Mesendoderm (in vitro differentiated cells): ENCODE measurements at regions not wholly inside any gene's neighbourhood (a gene's known extent, or its start where the extent isn't known, plus 50 kb on each side); places are given as distances from the start of the nearest gene placed in this dataset.

Experiments used
- DNase-seq: peaks from one replicate; pipeline ENCODE4 v3.0.0; 2013
- H2AK5ac ChIP-seq: 2 replicates; pipeline ENCODE4 v1.6.1; 2013; ENCODE audit warnings: low read length, inconsistent platforms
- H2BK120ac ChIP-seq: 2 replicates; pipeline ENCODE4 v1.6.1; 2013; ENCODE audit warnings: low read depth, mild to moderate bottlenecking, low read length, moderate library complexity, mixed read lengths
- H2BK15ac ChIP-seq: replicated peaks from 2 replicates; pipeline ENCODE4 v1.6.1; 2013; ENCODE audit warnings: low read depth, mild to moderate bottlenecking, moderate library complexity
- H2BK5ac ChIP-seq: 2 replicates; pipeline ENCODE4 v1.6.1; 2013; ENCODE audit warnings: low read length, inconsistent platforms
- H3K18ac ChIP-seq: 2 replicates; pipeline ENCODE4 v1.6.1; 2013; ENCODE audit warnings: mild to moderate bottlenecking, low read length, mixed read lengths
- H3K23ac ChIP-seq: one replicate; pipeline ENCODE4 v1.6.1; 2013; ENCODE audit warnings: low read length
- H3K27ac ChIP-seq: 2 replicates; pipeline ENCODE4 v1.5.1; 2013; ENCODE audit warnings: low read depth, mild to moderate bottlenecking, inconsistent platforms, low read length, moderate library complexity
- H3K27me3 ChIP-seq: 2 replicates; pipeline ENCODE4 v1.6.1; 2013; ENCODE audit warnings: low read length, control low read depth, mild to moderate bottlenecking, inconsistent platforms; ENCODE audit not compliant: insufficient read depth, poor library complexity
- H3K36me3 ChIP-seq: 2 replicates; pipeline ENCODE4 v1.6.1; 2013; ENCODE audit warnings: low read length, inconsistent platforms; ENCODE audit not compliant: control insufficient read depth, insufficient read depth
- H3K4ac ChIP-seq: one replicate; pipeline ENCODE4 v1.6.1; 2013; ENCODE audit warnings: low read depth, mild to moderate bottlenecking, low read length, moderate library complexity
- H3K4me1 ChIP-seq: 2 replicates; pipeline ENCODE4 v1.6.1; 2013; ENCODE audit warnings: low read depth, low read length, inconsistent platforms; ENCODE audit not compliant: control insufficient read depth
- H3K4me2 ChIP-seq: 2 replicates; pipeline ENCODE4 v1.6.1; 2013; ENCODE audit warnings: low read length
- H3K4me3 ChIP-seq: 2 replicates; pipeline ENCODE4 v1.5.1; 2013; ENCODE audit warnings: mild to moderate bottlenecking, low read length
- H3K56ac ChIP-seq: one replicate; pipeline ENCODE4 v1.6.1; 2013; ENCODE audit warnings: low read length
- H3K79me1 ChIP-seq: 2 replicates; pipeline ENCODE4 v1.6.1; 2013; ENCODE audit warnings: low read length, inconsistent platforms
- H3K79me2 ChIP-seq: 2 replicates; pipeline ENCODE4 v1.6.1; 2013; ENCODE audit warnings: mild to moderate bottlenecking, low read length; ENCODE audit not compliant: control insufficient read depth, insufficient read depth
- H3K9ac ChIP-seq: 2 replicates; pipeline ENCODE4 v1.6.1; 2013; ENCODE audit warnings: low read length, inconsistent platforms
- H4K5ac ChIP-seq: one replicate; pipeline ENCODE4 v1.6.1; 2013; ENCODE audit warnings: low read length
- H4K8ac ChIP-seq: one replicate; pipeline ENCODE4 v1.6.1; 2013; ENCODE audit warnings: low read depth, mild to moderate bottlenecking, control low read depth, low read length, moderate library complexity
- WGBS: extraction: QIAGEN DNeasy Blood & Tissue Kit; methylation state at CpG from one replicate; pipeline ENCODE4 v1.1.7; 2013; ENCODE audit warnings: low lambda C conversion rate, missing lambda C conversion rate; ENCODE audit not compliant: insufficient coverage; ENCODE audit errors: extremely low coverage; 5-methylcytosine and 5-hydroxymethylcytosine counted together

DNA sequence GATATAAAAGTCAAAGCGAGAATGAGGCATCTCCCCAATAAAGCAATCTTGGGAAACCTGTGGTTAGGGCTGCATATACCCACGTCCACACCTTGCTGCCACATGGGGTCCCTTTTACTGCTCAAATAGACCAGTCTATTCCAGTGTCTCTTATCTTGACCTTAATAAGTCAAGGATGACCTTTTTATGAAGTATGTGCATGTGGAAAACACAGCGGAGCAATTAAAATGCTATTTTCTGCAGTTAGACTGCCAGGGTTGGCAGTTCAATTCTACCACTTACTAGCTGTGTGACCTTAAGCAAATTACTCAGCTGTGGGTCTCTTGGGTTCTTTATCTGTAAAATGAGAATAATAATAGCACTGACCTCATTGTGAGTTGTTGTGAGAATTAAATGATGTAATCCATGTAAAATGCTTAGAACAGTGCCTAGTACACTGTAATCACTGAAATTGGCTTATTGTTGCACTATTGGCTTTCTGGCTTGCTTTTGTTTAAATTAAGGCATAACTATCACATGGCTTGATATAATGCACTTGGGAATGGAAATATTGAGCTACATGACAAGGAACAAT is 67.8 kb upstream of the HSPB3 start:
- WGBS: no CpG with 5 or more reads among the region's 3 CpGs
- Histone ChIP-seq H2BK120ac (no peak overlapping the region), H3K4me3 (no peak overlapping the region), H3K79me1 (no peaks in the 10 kb centered on the region), H3K36me3 (no peaks in the 10 kb centered on the region), H3K4ac (no peak overlapping the region), H4K8ac (no peak overlapping the region), H3K27ac (no peak overlapping the region), H3K4me1 (no peaks in the 10 kb centered on the region), H3K4me2 (no peak overlapping the region), H4K5ac (no peak overlapping the region), H3K27me3 (no peaks in the 10 kb centered on the region), H3K9ac (no peak overlapping the region), H3K23ac (no peak overlapping the region), H3K79me2 (no peaks in the 10 kb centered on the region), H2BK15ac (no peak overlapping the region), H3K56ac (no peak overlapping the region), H3K18ac (no peak overlapping the region), H2AK5ac (no peak overlapping the region), H2BK5ac (no peak overlapping the region)
- DNase-seq: no peak

- no peak overlapping the region for H3K56ac ChIP-seq
- no peaks in the 10 kb centered on the region for H3K79me2 ChIP-seq
- no peak overlapping the region for H3K23ac ChIP-seq
- no peak overlapping the region for H3K27ac ChIP-seq
- no CpG with 5 or more reads among the region's 4 CpGs for WGBS
- H3K18ac ChIP-seq: no peak overlapping the region
- H2BK15ac ChIP-seq: no peak overlapping the region
- no peak overlapping the region for H2AK5ac ChIP-seq
- no peak overlapping the region for H3K4ac ChIP-seq
- no peaks in the 10 kb centered on the region for H3K4me1 ChIP-seq
- DNase-seq: no peak
- no peaks in the 10 kb centered on the region for H3K79me1 ChIP-seq
- H3K27me3 ChIP-seq: no peaks in the 10 kb centered on the region
- H4K8ac ChIP-seq: no peak overlapping the region
- no peak overlapping the region for H2BK120ac ChIP-seq
- H4K5ac ChIP-seq: no peak overlapping the region
- H3K4me3 ChIP-seq: no peak overlapping the region
- H3K9ac ChIP-seq: no peak overlapping the region
- H3K4me2 ChIP-seq: no peak overlapping the region
- no peak overlapping the region for H2BK5ac ChIP-seq
- H3K36me3 ChIP-seq: no peaks in the 10 kb centered on the region
Observed at GRCh38 chr5:54387031-54387430, 68.5 kb upstream of the HSPB3 start.

GRCh38 chr5:54385994-54386393 is 69.5 kb upstream of the HSPB3 start:
- no peak overlapping the region for H3K9ac ChIP-seq
- no peak overlapping the region for H3K4ac ChIP-seq
- H3K4me3 ChIP-seq: no peak overlapping the region
- H2BK15ac ChIP-seq: no peak overlapping the region
- no peak overlapping the region for H3K27ac ChIP-seq
- H3K79me2 ChIP-seq: no peaks in the 10 kb centered on the region
- H3K56ac ChIP-seq: no peak overlapping the region
- no peaks in the 10 kb centered on the region for H3K27me3 ChIP-seq
- no peak overlapping the region for H4K5ac ChIP-seq
- no peak overlapping the region for H3K23ac ChIP-seq
- no peaks in the 10 kb centered on the region for H3K36me3 ChIP-seq
- H3K79me1 ChIP-seq: no peaks in the 10 kb centered on the region
- no peak overlapping the region for H3K4me2 ChIP-seq
- H4K8ac ChIP-seq: no peak overlapping the region
- H2AK5ac ChIP-seq: no peak overlapping the region
- DNase-seq: no peak
- H2BK5ac ChIP-seq: no peak overlapping the region
- H3K4me1 ChIP-seq: no peaks in the 10 kb centered on the region
- no peak overlapping the region for H2BK120ac ChIP-seq
- H3K18ac ChIP-seq: no peak overlapping the region
- no CpG with 5 or more reads among the region's 2 CpGs for WGBS

GRCh38 chr5:54384356-54384933 is 71.1 kb upstream of the HSPB3 start:
- no peak overlapping the region for H2BK120ac ChIP-seq
- no peaks in the 10 kb centered on the region for H3K27me3 ChIP-seq
- no peak overlapping the region for H3K4ac ChIP-seq
- H3K4me3 ChIP-seq: no peak overlapping the region
- no peak overlapping the region for H3K56ac ChIP-seq
- no peak overlapping the region for H3K4me2 ChIP-seq
- no CpG with 5 or more reads among the region's 8 CpGs for WGBS
- no peaks in the 10 kb centered on the region for H3K4me1 ChIP-seq
- no peaks in the 10 kb centered on the region for H3K79me2 ChIP-seq
- no peak overlapping the region for H3K27ac ChIP-seq
- no peaks in the 10 kb centered on the region for H3K36me3 ChIP-seq
- no peak overlapping the region for H4K8ac ChIP-seq
- no peak for DNase-seq
- H2AK5ac ChIP-seq: no peak overlapping the region
- no peaks in the 10 kb centered on the region for H3K79me1 ChIP-seq
- H3K23ac ChIP-seq: no peak overlapping the region
- no peak overlapping the region for H3K9ac ChIP-seq
- no peak overlapping the region for H2BK5ac ChIP-seq
- H2BK15ac ChIP-seq: no peak overlapping the region
- H4K5ac ChIP-seq: no peak overlapping the region
- no peak overlapping the region for H3K18ac ChIP-seq

GRCh38 chr5:54383941-54384340 is 71.6 kb upstream of the HSPB3 start:
- Histone ChIP-seq H3K79me2 (no peaks in the 10 kb centered on the region), H4K5ac (no peak overlapping the region), H3K27me3 (no peaks in the 10 kb centered on the region), H2AK5ac (no peak overlapping the region), H2BK5ac (no peak overlapping the region), H2BK15ac (no peak overlapping the region), H3K4me1 (no peaks in the 10 kb centered on the region), H3K9ac (no peak overlapping the region), H3K27ac (no peak overlapping the region), H3K4me3 (no peak overlapping the region), H3K79me1 (no peaks in the 10 kb centered on the region), H2BK120ac (no peak overlapping the region), H3K4ac (no peak overlapping the region), H3K36me3 (no peaks in the 10 kb centered on the region), H3K23ac (no peak overlapping the region), H4K8ac (no peak overlapping the region), H3K56ac (no peak overlapping the region), H3K18ac (no peak overlapping the region), H3K4me2 (no peak overlapping the region)
- DNase-seq: no peak
- WGBS: no CpG with 5 or more reads among the region's 2 CpGs
